ENCODE measurements at regions not wholly inside any gene's neighbourhood (a gene's known extent, or its start where the extent isn't known, plus 50 kb on each side); places are given as distances from the start of the nearest gene placed in this dataset.

DNA sequence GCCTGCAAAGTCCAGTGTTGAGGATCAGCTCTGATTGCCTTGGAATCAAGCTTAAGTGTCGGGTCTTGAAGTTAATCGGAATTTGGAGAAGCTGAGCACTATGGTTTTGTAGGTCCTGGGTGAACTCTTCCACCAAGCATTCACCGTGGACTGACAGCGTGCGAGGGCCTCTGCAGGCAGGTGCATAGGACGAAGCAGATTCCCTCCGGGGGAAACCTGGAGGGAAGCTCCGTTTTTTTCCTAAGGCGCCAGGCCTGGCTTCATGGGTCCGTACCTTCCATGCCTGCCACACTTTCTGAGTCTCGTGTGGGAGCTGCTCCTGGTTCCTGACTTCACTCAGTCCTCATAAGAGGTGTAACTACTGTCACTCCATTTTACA lies 170.1 kb downstream of the CRYBB2 start:
- H3K9ac ChIP-seq (ENCODE audit: low read length): no peak overlapping the region
- no peak for DNase-seq

DNA sequence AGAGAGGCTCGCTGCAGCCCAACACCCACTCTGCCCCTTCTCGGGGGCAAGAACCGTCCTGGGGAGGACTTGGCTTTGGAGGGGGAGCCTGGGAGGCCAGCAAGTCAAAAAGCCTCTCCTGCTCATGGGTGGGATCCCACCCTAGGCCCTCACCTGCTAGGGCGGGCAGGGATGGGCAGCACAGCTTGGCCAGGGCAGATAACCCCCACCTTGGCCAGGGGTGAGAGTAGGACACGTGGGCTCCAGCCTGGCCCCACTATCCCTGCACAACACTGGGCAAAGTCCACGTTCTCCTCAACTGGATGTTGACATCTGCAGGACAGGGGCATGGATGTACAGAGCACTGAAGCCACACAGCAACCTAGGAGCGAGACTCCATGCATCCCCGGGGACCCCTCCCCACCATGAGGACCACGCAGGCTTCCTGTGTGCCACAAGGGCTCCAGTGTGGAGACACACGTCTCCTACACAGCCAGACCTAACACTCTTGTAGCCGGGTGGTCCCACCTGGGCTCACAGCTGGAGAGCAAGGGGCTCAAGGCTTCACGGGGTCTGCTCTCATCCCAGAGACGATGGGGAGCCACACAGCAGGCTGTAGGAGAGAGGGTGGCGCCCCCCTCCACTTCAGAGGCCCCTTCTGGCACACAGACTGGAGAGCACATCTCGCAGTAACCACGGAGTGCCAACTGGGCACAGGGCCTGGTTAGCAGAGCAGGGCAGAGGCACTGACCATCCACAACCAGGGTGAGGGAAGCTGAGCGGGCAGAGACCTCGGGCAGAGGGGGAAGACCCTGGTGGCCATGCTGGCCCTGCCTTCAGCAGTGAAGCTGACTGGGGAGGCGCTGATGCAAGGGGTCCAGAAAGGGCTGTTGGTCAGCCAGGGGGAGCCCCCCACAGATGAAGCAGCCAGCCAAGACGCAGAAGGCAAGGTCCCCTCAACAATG lies 171.1 kb downstream of the CRYBB2 start:
- H3K4me1 ChIP-seq (ENCODE audit: control insufficient read depth in 1 of 2, insufficient read depth in 2 of 2, low read length in 2 of 2): peaks cover 4 to 8% of the 10 kb centered on the region in 2 experiments
- no peaks in the 10 kb centered on the region for H3K9me3 ChIP-seq (ENCODE audit: insufficient read depth, low read depth, low read length)
- no peak overlapping the region for H2AK5ac ChIP-seq (ENCODE audit: low read length)
- no peaks in the 10 kb centered on the region for H3K79me1 ChIP-seq (ENCODE audit: low read length)
- WGBS (ENCODE audit: extremely low coverage, insufficient coverage, insufficient read length): no CpG with 5 or more reads among the region's 20 CpGs
- H3K4me3 ChIP-seq (ENCODE audit: low read depth, low read length): no peak overlapping the region
- no peaks in the 10 kb centered on the region for H3K79me2 ChIP-seq (ENCODE audit: control insufficient read depth, insufficient read depth, low read length, poor library complexity)
- no peak overlapping the region for H3K14ac ChIP-seq (ENCODE audit: low read length)
- H3K27ac ChIP-seq (ENCODE audit: low read depth, low read length): no peak overlapping the region
- no peaks in the 10 kb centered on the region for H3K27me3 ChIP-seq (ENCODE audit: insufficient read depth, low read length)
- H3K9ac ChIP-seq (ENCODE audit: low read length): no peak overlapping the region
- H3K36me3 ChIP-seq (ENCODE audit: control insufficient read depth in 1 of 2, insufficient read depth in 2 of 2, low read length in 2 of 2): no peaks in the 10 kb centered on the region
- no peak overlapping the region for H4K91ac ChIP-seq (ENCODE audit: low read depth, low read length)
- no peak overlapping the region for H4K8ac ChIP-seq (ENCODE audit: low read depth, low read length)
- no peak overlapping the region for H3K4me2 ChIP-seq (ENCODE audit: low read length)
- H3K4ac ChIP-seq (ENCODE audit: low read depth, low read length): no peak overlapping the region
- no peak overlapping the region for H2AFZ ChIP-seq (ENCODE audit: insufficient read depth, low read length, poor library complexity)
- H3K23ac ChIP-seq (ENCODE audit: low read length): no peak overlapping the region
- H3K18ac ChIP-seq (ENCODE audit: low read length): no peak overlapping the region
- no peak overlapping the region for H2BK120ac ChIP-seq (ENCODE audit: insufficient read depth, low read length, poor library complexity)
- no peak overlapping the region for H4K12ac ChIP-seq (ENCODE audit: low read depth, low read length)
- H2BK5ac ChIP-seq (ENCODE audit: low read depth, low read length, poor library complexity): no peak overlapping the region
- no peak overlapping the region for H2BK12ac ChIP-seq (ENCODE audit: low read length)
- DNase-seq: no peak

More for the DNA sequence above, 170.1 kb downstream of the CRYBB2 start:
- H3K14ac ChIP-seq (ENCODE audit: low read length): no peak overlapping the region
- peaks cover 4 to 8% of the 10 kb centered on the region in 2 experiments for H3K4me1 ChIP-seq (ENCODE audit: control insufficient read depth in 1 of 2, insufficient read depth in 2 of 2, low read length in 2 of 2)
- H3K4me2 ChIP-seq (ENCODE audit: low read length): no peak overlapping the region
- H3K23ac ChIP-seq (ENCODE audit: low read length): no peak overlapping the region
- H3K18ac ChIP-seq (ENCODE audit: low read length): no peak overlapping the region
- H3K79me1 ChIP-seq (ENCODE audit: low read length): no peaks in the 10 kb centered on the region
- H3K4ac ChIP-seq (ENCODE audit: low read depth, low read length): no peak overlapping the region
- H2AK5ac ChIP-seq (ENCODE audit: low read length): no peak overlapping the region
- no peak overlapping the region for H4K12ac ChIP-seq (ENCODE audit: low read depth, low read length)
- no peak overlapping the region for H2BK120ac ChIP-seq (ENCODE audit: insufficient read depth, low read length, poor library complexity)
- H3K79me2 ChIP-seq (ENCODE audit: control insufficient read depth, insufficient read depth, low read length, poor library complexity): no peaks in the 10 kb centered on the region
- H2AFZ ChIP-seq (ENCODE audit: insufficient read depth, low read length, poor library complexity): no peak overlapping the region
- H3K4me3 ChIP-seq (ENCODE audit: low read depth, low read length): no peak overlapping the region
- no peaks in the 10 kb centered on the region for H3K36me3 ChIP-seq (ENCODE audit: control insufficient read depth in 1 of 2, insufficient read depth in 2 of 2, low read length in 2 of 2)
- H2BK5ac ChIP-seq (ENCODE audit: low read depth, low read length, poor library complexity): no peak overlapping the region
- H3K9me3 ChIP-seq (ENCODE audit: insufficient read depth, low read depth, low read length): no peaks in the 10 kb centered on the region
- H3K27me3 ChIP-seq (ENCODE audit: insufficient read depth, low read length): no peaks in the 10 kb centered on the region
- H2BK12ac ChIP-seq (ENCODE audit: low read length): no peak overlapping the region
- no CpG with 5 or more reads among the region's 11 CpGs for WGBS (ENCODE audit: extremely low coverage, insufficient coverage, insufficient read length)
- no peak overlapping the region for H4K8ac ChIP-seq (ENCODE audit: low read depth, low read length)
- no peak overlapping the region for H3K27ac ChIP-seq (ENCODE audit: low read depth, low read length)
- H4K91ac ChIP-seq (ENCODE audit: low read depth, low read length): no peak overlapping the region

DNA sequence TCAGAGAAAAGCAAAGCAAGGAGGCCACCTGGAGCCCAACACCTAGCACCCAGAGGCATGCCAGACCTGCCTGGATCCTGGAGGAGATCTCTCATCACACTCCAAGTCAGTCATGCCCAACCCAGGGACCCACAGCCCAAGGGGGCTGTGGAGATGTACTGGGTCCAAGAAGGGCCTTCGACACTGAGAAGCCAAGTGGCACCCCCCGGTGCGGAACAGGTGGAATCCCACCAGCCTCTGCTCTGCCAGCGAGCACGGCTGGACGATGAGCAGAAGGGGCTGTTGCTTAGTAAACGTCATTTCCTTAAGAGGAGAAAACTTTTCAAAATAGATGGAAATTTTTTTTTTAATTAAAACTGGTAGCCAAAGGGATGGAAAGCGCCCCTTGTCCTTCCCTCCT lies 171.9 kb upstream of the GRK3 start:
- Histone ChIP-seq H3K9ac (ENCODE audit: low read length) (no peak overlapping the region), H4K8ac (ENCODE audit: low read depth, low read length) (no peak overlapping the region), H3K4me1 (ENCODE audit: control insufficient read depth in 1 of 2, insufficient read depth in 2 of 2, low read length in 2 of 2) (peaks cover 0 to 8% of the 10 kb centered on the region in 2 experiments), H2BK5ac (ENCODE audit: low read depth, low read length, poor library complexity) (no peak overlapping the region), H3K4me3 (ENCODE audit: low read depth, low read length) (no peak overlapping the region), H3K27me3 (ENCODE audit: insufficient read depth, low read length) (no peaks in the 10 kb centered on the region), H2AFZ (ENCODE audit: insufficient read depth, low read length, poor library complexity) (no peak overlapping the region), H3K79me1 (ENCODE audit: low read length) (no peaks in the 10 kb centered on the region), H2AK5ac (ENCODE audit: low read length) (no peak overlapping the region), H3K23ac (ENCODE audit: low read length) (no peak overlapping the region), H3K4ac (ENCODE audit: low read depth, low read length) (no peak overlapping the region), H2BK12ac (ENCODE audit: low read length) (no peak overlapping the region), H3K27ac (ENCODE audit: low read depth, low read length) (no peak overlapping the region), H3K36me3 (ENCODE audit: control insufficient read depth in 1 of 2, insufficient read depth in 2 of 2, low read length in 2 of 2) (no peaks in the 10 kb centered on the region), H3K79me2 (ENCODE audit: control insufficient read depth, insufficient read depth, low read length, poor library complexity) (no peaks in the 10 kb centered on the region), H3K18ac (ENCODE audit: low read length) (no peak overlapping the region), H3K4me2 (ENCODE audit: low read length) (no peak overlapping the region), H4K12ac (ENCODE audit: low read depth, low read length) (no peak overlapping the region), H2BK120ac (ENCODE audit: insufficient read depth, low read length, poor library complexity) (no peak overlapping the region), H4K91ac (ENCODE audit: low read depth, low read length) (no peak overlapping the region), H3K9me3 (ENCODE audit: insufficient read depth, low read depth, low read length) (no peaks in the 10 kb centered on the region), H3K14ac (ENCODE audit: low read length) (no peak overlapping the region)
- no CpG with 5 or more reads among the region's 8 CpGs for WGBS (ENCODE audit: extremely low coverage, insufficient coverage, insufficient read length)
- no peak for DNase-seq

GRCh38 chr22:25393121-25393805 lies 171.2 kb upstream of the GRK3 start:
- no peak overlapping the region for H2AFZ ChIP-seq (ENCODE audit: insufficient read depth, low read length, poor library complexity)
- no peak overlapping the region for H4K8ac ChIP-seq (ENCODE audit: low read depth, low read length)
- no peak overlapping the region for H3K14ac ChIP-seq (ENCODE audit: low read length)
- H3K4me1 ChIP-seq (ENCODE audit: control insufficient read depth in 1 of 2, insufficient read depth in 2 of 2, low read length in 2 of 2): peaks cover 0 to 8% of the 10 kb centered on the region in 2 experiments
- H3K23ac ChIP-seq (ENCODE audit: low read length): no peak overlapping the region
- no peak overlapping the region for H2BK120ac ChIP-seq (ENCODE audit: insufficient read depth, low read length, poor library complexity)
- no peaks in the 10 kb centered on the region for H3K27me3 ChIP-seq (ENCODE audit: insufficient read depth, low read length)
- H3K9me3 ChIP-seq (ENCODE audit: insufficient read depth, low read depth, low read length): no peaks in the 10 kb centered on the region
- H4K12ac ChIP-seq (ENCODE audit: low read depth, low read length): no peak overlapping the region
- no peak overlapping the region for H2BK12ac ChIP-seq (ENCODE audit: low read length)
- no peak overlapping the region for H3K27ac ChIP-seq (ENCODE audit: low read depth, low read length)
- no peak overlapping the region for H3K4ac ChIP-seq (ENCODE audit: low read depth, low read length)
- WGBS (ENCODE audit: extremely low coverage, insufficient coverage, insufficient read length): no CpG with 5 or more reads among the region's 15 CpGs
- no peak overlapping the region for H3K4me3 ChIP-seq (ENCODE audit: low read depth, low read length)
- H3K36me3 ChIP-seq (ENCODE audit: control insufficient read depth in 1 of 2, insufficient read depth in 2 of 2, low read length in 2 of 2): no peaks in the 10 kb centered on the region
- H3K9ac ChIP-seq (ENCODE audit: low read length): no peak overlapping the region
- H2AK5ac ChIP-seq (ENCODE audit: low read length): no peak overlapping the region
- H3K4me2 ChIP-seq (ENCODE audit: low read length): no peak overlapping the region
- H3K79me1 ChIP-seq (ENCODE audit: low read length): no peaks in the 10 kb centered on the region
- no peaks in the 10 kb centered on the region for H3K79me2 ChIP-seq (ENCODE audit: control insufficient read depth, insufficient read depth, low read length, poor library complexity)
- H2BK5ac ChIP-seq (ENCODE audit: low read depth, low read length, poor library complexity): no peak overlapping the region
- H4K91ac ChIP-seq (ENCODE audit: low read depth, low read length): no peak overlapping the region
- H3K18ac ChIP-seq (ENCODE audit: low read length): no peak overlapping the region
- no peak for DNase-seq

Measured in trophoblast cell (in vitro differentiated cells and primary cell).